ENCODE measurements at regions not wholly inside any gene's neighbourhood (a gene's known extent, or its start where the extent isn't known, plus 50 kb on each side); places are given as distances from the start of the nearest gene placed in this dataset.

- TF ChIP-seq ZC3H10 (CRISPR knock-in tag; IDR thresholded peaks at IDR 0.05) (no peak), ZNF8 (CRISPR knock-in tag; IDR thresholded peaks at IDR 0.05) (no peak), ARNTL (CRISPR knock-in tag; IDR thresholded peaks at IDR 0.05; ENCODE audit: borderline replicate concordance, low read depth) (no peak), SNAI2 (CRISPR knock-in tag; IDR thresholded peaks at IDR 0.05) (no peak)
- TF ChIP-seq, protein P1, sequence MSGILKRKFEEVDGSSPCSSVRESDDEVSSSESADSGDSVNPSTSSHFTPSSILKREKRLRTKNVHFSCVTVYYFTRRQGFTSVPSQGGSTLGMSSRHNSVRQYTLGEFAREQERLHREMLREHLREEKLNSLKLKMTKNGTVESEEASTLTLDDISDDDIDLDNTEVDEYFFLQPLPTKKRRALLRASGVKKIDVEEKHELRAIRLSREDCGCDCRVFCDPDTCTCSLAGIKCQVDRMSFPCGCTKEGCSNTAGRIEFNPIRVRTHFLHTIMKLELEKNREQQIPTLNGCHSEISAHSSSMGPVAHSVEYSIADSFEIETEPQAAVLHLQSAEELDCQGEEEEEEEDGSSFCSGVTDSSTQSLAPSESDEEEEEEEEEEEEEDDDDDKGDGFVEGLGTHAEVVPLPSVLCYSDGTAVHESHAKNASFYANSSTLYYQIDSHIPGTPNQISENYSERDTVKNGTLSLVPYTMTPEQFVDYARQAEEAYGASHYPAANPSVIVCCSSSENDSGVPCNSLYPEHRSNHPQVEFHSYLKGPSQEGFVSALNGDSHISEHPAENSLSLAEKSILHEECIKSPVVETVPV (CRISPR knock-in tag; IDR thresholded peaks at IDR 0.05), result no peak
Observed at GRCh38 chr3:164096352-164096751, 981.9 kb downstream of the SI start.
